Right hindlimb (tissue), 1 donor: ENCODE measurements at regions not wholly inside any gene's neighbourhood (a gene's known extent, or its start where the extent isn't known, plus 50 kb on each side); places are given as distances from the start of the nearest gene placed in this dataset.

ENCODE experiments used
- DNase-seq: peaks from one replicate; pipeline ENCODE4 v3.0.0-alpha.2; 2018

DNA sequence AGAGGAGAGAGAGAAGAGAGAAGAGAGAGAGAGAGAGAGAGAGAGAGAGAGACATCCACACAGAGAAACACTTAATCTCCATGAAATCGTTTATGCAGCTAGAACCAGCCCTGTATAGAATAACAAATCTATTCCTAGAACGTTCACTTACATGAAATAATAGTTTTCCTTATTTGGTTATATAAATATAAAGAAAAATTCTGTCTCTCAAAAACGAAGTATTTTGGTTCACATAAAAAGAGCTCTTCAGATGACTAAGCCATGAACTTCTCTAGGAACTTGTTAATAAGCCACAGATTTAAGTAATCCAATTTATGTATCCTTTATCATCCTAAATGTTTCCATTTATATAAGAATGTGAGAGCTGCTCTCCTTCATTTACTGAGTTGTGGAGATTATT lies 1315.1 kb upstream of the PCDH7 start:
- DNase-seq, result no peak

DNA sequence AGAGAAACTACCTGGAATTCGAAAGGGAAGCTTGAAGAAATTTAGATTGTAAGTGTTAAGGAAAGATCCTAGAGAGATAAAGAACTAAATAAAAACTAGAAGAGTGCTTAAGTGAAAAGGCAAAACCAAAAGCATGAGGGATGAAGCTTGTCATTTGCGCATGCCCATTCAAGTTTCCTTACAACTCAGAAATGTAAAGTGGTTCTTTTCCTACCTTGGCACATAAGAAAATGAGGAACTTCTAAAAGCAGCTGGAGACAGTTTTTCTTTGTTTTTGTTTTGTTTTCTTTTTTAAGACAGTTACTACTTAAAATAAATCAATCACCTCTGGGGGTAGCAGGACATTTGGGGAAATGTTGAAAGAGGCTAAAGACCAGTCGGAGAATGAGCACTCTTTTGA lies 1304.4 kb upstream of the PCDH7 start:
- DNase-seq, result no peak

DNA sequence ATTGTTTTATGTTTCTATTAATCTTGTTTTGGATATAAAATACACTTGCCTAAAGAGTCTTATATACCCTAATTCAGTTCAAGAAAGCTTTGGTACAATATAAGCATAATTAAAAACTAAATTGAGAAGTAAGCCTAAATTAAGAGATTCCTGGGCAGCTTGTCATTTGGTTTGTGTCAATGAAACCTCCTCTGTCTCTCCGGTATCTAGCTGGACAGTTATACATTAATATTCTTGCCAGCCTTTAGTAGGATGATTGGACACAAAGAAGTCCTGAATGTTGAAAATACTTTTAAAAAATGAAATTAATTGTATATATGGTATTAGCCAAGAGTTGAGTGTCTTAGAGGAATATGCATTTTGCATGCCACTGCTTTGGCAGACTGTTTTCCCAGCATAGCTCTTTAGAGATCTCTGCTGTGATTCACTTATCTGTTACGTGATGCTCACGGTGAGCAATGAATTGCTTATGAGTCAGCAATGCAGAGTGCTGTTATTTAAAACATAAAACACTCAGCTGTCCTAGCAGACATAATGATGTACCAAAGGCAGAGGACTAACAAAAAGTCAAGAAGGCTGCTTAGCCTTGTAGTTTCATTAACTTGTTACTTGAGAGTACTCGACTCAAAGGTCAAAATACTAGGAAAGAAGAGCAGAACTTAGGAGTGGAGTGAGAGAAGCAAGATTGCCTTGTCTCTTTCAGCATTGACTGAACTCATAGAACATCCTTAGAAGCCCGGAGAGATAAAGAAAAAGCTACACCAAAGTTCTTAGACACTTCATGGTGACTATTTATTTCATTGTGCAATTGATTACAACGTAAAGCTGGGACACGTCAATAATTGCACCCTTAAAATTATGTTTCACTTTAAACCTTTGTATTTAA lies 1296.1 kb upstream of the PCDH7 start:
- DNase-seq, result no peak

DNA sequence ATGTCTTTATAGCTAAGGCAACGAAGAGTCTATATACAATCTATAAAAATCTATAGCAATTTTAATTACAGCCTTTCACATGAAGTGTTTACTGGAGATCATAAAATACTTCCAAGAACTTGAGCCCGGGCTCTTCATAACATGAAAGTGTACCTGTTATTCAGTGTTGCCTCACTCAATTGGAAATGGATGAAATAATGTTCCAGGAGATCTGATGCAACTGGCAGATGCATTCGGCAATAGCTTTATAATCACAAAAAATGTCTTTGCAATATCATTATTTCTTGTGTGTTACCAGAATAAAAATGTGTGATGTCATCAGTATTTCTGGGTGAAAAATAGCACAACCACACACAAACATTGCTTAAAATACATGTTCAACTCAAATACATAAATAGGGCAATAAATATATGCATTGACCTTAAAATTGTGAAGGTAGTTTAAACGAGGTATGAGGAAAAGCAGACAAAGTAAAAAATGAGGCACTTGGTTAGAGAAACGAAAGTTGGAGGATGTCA lies 1266.8 kb upstream of the PCDH7 start:
- no peak for DNase-seq

DNA sequence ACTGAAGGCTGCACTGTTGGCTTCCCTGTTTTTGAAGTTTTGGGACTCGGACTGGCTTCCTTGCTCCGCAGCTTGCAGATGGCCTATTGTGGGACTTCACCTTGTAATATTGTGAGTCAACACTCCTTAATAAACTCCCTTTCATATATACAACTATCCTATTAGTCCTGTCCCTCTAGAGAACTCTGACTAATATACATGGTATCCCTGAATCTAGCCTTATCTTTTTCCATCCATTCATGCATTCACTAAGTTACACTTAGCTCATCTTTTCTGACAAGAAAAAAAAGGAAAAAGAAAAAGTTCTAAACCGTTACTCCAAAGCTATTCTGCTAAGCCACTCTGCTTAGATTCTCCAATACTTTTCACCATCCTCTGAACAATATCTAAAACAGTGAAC lies 1260.2 kb upstream of the PCDH7 start:
- no peak for DNase-seq

DNA sequence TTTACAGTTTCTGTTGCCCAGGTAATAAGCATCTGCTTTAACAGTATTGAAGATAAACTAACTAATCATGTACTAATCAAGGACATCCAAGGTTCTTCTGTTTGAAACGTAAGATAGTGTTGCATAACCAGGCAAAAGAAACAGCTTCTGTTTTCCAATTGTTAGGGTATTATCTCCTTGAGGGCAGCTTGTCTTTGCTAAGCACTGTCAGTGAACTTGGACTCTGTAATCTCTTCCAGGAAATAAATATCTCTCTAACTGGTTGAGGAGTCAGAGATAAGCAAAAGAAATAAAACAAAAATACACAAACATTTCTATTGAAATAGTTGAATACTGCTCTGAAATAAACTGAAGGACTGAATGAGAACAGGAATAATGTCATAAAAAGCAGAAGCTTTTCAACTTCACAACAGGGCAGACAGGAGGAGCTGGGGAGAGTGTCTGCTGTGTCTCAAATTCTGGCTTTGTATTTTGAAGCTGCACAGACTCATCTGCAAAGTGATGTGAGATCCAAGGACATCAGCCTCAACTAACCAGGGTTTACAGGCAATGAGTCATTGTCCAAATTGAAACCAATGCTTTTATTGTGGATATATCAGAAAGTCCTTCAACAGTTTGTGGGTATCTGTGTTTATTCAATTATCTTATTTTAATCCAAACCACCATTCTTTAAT lies 1253.0 kb upstream of the PCDH7 start:
- DNase-seq, result no peak
